AG08396 (cell line): ENCODE measurements at regions not wholly inside any gene's neighbourhood (a gene's known extent, or its start where the extent isn't known, plus 50 kb on each side); places are given as distances from the start of the nearest gene placed in this dataset.
"Not testable (repeated sequence)": the region's sequence is repeated elsewhere in the genome, so short reads cannot be mapped to it uniquely, and the experiment has no call there.

Experiments
- DNase-seq: peaks from one replicate; pipeline ENCODE4 v3.0.0; 2012; ENCODE audit warnings: low spot score, mixed read lengths

GRCh38 chr15:79765081-79765480, 131.7 kb downstream of the MTHFS start:
- DNase-seq: no peak

DNA sequence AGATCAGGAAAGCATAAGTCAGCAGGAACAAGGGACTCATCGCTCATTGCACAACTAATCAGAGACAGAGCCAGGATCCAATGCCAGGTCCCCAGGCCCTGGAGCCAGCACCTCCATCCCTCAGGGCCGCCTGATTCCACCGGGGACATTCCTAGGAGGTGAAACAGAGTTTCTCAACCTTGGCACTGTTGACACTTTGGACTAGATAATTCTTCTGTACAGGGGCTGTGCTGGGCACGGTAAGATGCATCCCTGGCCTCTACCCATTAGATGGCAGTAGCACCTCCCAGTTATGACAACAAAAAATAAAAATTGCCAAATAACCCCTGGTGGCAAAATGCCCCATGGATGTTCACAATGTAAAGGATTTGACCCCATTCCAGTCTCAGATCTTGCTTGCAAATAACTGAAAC, 127.7 kb downstream of the MTHFS start:
- DNase-seq: peak; percentile 5

- no peak for DNase-seq
Measured at GRCh38 chr15:79769933-79770759, 126.7 kb downstream of the MTHFS start.

DNA sequence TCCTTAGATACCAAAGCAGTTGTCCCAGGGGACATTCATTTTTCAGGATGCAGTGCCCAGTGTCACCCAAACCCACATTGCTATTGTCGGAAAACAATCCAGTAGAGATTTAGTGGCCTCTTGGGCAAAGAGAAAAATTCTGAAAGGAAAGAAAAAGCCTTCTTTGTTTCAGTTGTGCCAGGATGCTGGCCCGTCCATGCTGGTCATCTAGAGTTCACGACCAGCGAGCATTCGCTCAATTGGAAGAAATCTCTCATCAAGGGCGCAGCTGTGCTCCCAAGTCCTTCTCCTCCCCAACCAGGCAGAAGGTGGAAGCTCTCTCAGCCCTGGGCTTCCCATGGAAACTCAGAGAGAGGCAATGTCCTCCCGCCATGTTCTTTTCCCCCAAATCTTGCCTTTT, 123.7 kb downstream of the MTHFS start:
- no peak for DNase-seq

DNA sequence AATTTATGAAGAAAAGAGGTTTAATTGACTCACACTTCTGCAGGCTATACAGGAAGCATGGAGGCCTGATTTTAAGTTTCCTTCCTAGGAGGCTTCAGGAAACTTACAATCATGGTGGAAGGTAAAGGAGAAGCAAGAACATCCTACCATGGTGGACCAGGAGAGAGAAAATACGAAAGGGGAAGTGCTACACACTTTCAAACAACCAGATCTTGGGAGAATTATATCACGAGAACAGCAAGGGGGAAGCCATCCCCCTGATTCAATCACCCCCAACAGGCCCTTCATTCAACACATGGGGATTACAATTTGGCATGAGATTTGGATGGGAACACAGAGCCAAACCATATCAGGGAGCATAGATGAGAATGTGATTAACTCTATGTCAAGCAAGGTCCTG, 121.0 kb downstream of the MTHFS start:
- DNase-seq: no peak

GRCh38 chr15:79777916-79778315, 118.9 kb downstream of the MTHFS start:
- DNase-seq: no peak

GRCh38 chr15:79778378-79778990, 118.3 kb downstream of the MTHFS start:
- no peak for DNase-seq

GRCh38 chr15:79779746-79780145, 117.1 kb downstream of the MTHFS start:
- no peak for DNase-seq

- not testable (repeated sequence) for DNase-seq
Measured at GRCh38 chr15:79782307-79782706, 114.5 kb downstream of the MTHFS start.
